ENCODE measurements at regions not wholly inside any gene's neighbourhood (a gene's known extent, or its start where the extent isn't known, plus 50 kb on each side); places are given as distances from the start of the nearest gene placed in this dataset.
A peak's percentile ranks its signal among the peaks of the same experiment; 100 is the strongest.

GRCh38 chr3:40615918-40616819, 91.4 kb downstream of the ZNF621 start:
- no peaks in the 10 kb centered on the region for H3K9me3 ChIP-seq
- no peaks in the 10 kb centered on the region for H3K27me3 ChIP-seq
- H3K27ac ChIP-seq, result no peak overlapping the region
- no peaks in the 10 kb centered on the region for H3K4me1 ChIP-seq
- intact Hi-C loops (cut with DNase I), result no loop called here
- TF ChIP-seq POLR2A (IDR thresholded peaks at IDR 0.05), result no peak
- no peak for TF ChIP-seq CTCF (IDR thresholded peaks at IDR 0.05)
- no peak for TF ChIP-seq POLR2AphosphoS5 (IDR thresholded peaks at IDR 0.05; ENCODE audit: insufficient read depth in 1 of 2, low read depth in 1 of 2)
- no peaks in the 10 kb centered on the region for H3K36me3 ChIP-seq
- H3K4me3 ChIP-seq, result no peak overlapping the region
- peak in 1 of 2 donors; percentile 43 for DNase-seq (ENCODE audit: extremely low spot score in 2 of 2)

- DNase-seq (ENCODE audit: extremely low spot score in 2 of 2), result peak in 1 of 2 donors; percentile 22
- TF ChIP-seq CTCF (IDR thresholded peaks at IDR 0.05) (no peak), POLR2A (IDR thresholded peaks at IDR 0.05) (no peak), POLR2AphosphoS5 (IDR thresholded peaks at IDR 0.05; ENCODE audit: insufficient read depth in 1 of 2, low read depth in 1 of 2) (no peak)
- Histone ChIP-seq H3K9me3 (no peaks in the 10 kb centered on the region), H3K27ac (no peak overlapping the region), H3K4me3 (no peak overlapping the region), H3K4me1 (no peaks in the 10 kb centered on the region), H3K36me3 (no peaks in the 10 kb centered on the region), H3K27me3 (no peaks in the 10 kb centered on the region)
- intact Hi-C loops (cut with DNase I), result no loop called here
Measured at GRCh38 chr3:40617084-40617483, 92.3 kb downstream of the ZNF621 start.

GRCh38 chr3:40618158-40618557, 93.4 kb downstream of the ZNF621 start:
- Histone ChIP-seq H3K27ac (no peak overlapping the region), H3K4me3 (no peak overlapping the region), H3K9me3 (no peaks in the 10 kb centered on the region), H3K36me3 (no peaks in the 10 kb centered on the region), H3K4me1 (no peaks in the 10 kb centered on the region), H3K27me3 (no peaks in the 10 kb centered on the region)
- intact Hi-C loops (cut with DNase I), result no loop called here
- TF ChIP-seq POLR2AphosphoS5 (IDR thresholded peaks at IDR 0.05; ENCODE audit: insufficient read depth in 1 of 2, low read depth in 1 of 2) (no peak), POLR2A (IDR thresholded peaks at IDR 0.05) (no peak), CTCF (IDR thresholded peaks at IDR 0.05) (no peak)
- peak in 1 of 2 donors; percentile 43 for DNase-seq (ENCODE audit: extremely low spot score in 2 of 2)

- Histone ChIP-seq H3K36me3 (no peaks in the 10 kb centered on the region), H3K27ac (no peak overlapping the region), H3K4me1 (no peaks in the 10 kb centered on the region), H3K27me3 (no peaks in the 10 kb centered on the region), H3K4me3 (no peak overlapping the region), H3K9me3 (no peaks in the 10 kb centered on the region)
- no peak for DNase-seq (ENCODE audit: extremely low spot score in 2 of 2)
- TF ChIP-seq POLR2AphosphoS5 (IDR thresholded peaks at IDR 0.05; ENCODE audit: insufficient read depth in 1 of 2, low read depth in 1 of 2), result no peak
- no peak for TF ChIP-seq CTCF (IDR thresholded peaks at IDR 0.05)
- TF ChIP-seq POLR2A (IDR thresholded peaks at IDR 0.05), result no peak
- intact Hi-C loops (cut with DNase I), result no loop called here
Measured at GRCh38 chr3:40620151-40620550, 95.4 kb downstream of the ZNF621 start.

GRCh38 chr3:40621252-40621651, 96.5 kb downstream of the ZNF621 start:
- intact Hi-C loops (cut with DNase I), result no loop called here
- no peaks in the 10 kb centered on the region for H3K9me3 ChIP-seq
- no peaks in the 10 kb centered on the region for H3K27me3 ChIP-seq
- no peaks in the 10 kb centered on the region for H3K4me1 ChIP-seq
- no peaks in the 10 kb centered on the region for H3K36me3 ChIP-seq
- no peak overlapping the region for H3K4me3 ChIP-seq
- peak in 1 of 2 donors; percentile 90 for DNase-seq (ENCODE audit: extremely low spot score in 2 of 2)
- TF ChIP-seq POLR2AphosphoS5 (IDR thresholded peaks at IDR 0.05; ENCODE audit: insufficient read depth in 1 of 2, low read depth in 1 of 2) (no peak), CTCF (IDR thresholded peaks at IDR 0.05) (no peak), POLR2A (IDR thresholded peaks at IDR 0.05) (no peak)
- no peak overlapping the region for H3K27ac ChIP-seq
